ENCODE measurements at regions not wholly inside any gene's neighbourhood (a gene's known extent, or its start where the extent isn't known, plus 50 kb on each side); places are given as distances from the start of the nearest gene placed in this dataset.

- Histone ChIP-seq H3K4me1 (ENCODE audit: insufficient read depth, low read length) (no peaks in the 10 kb centered on the region), H3K79me2 (ENCODE audit: insufficient read depth, low read length) (no peaks in the 10 kb centered on the region), H3K27ac (ENCODE audit: low read length) (no peak overlapping the region), H3K4me2 (ENCODE audit: insufficient read depth, low read length) (no peak overlapping the region), H3K4me3 (ENCODE audit: low read depth in 1 of 2, low read length in 2 of 2) (no peak overlapping the region), H3K9me3 (ENCODE audit: insufficient read depth, low read length, severe bottlenecking) (no peaks in the 10 kb centered on the region), H3K9ac (ENCODE audit: low read depth, low read length) (no peak overlapping the region), H3K27me3 (ENCODE audit: insufficient read depth, low read length, poor library complexity) (no peaks in the 10 kb centered on the region), H3K36me3 (ENCODE audit: insufficient read depth, low read length) (no peaks in the 10 kb centered on the region), H4K20me1 (ENCODE audit: insufficient read depth, low read length) (no peaks in the 10 kb centered on the region), H2AFZ (ENCODE audit: low read depth, low read length) (no peak overlapping the region)
- ATAC-seq (ENCODE audit: insufficient read depth, low read depth) (no peak), DNase-seq (no peak)
- TF ChIP-seq EZH2 (IDR thresholded peaks at IDR 0.05; ENCODE audit: borderline replicate concordance, low read depth, low read length, severe bottlenecking) (no peak), CTCF (IDR thresholded peaks at IDR 0.05; ENCODE audit: borderline replicate concordance, extremely low read depth, low read length, poor library complexity, severe bottlenecking) (no peak)
These were observed 126.2 kb upstream of the PMCH start for GRCh38 chr12:102323799-102324198.

- no peak overlapping the region for H3K9ac ChIP-seq (ENCODE audit: low read depth, low read length)
- H3K27ac ChIP-seq (ENCODE audit: low read length) = no peak overlapping the region
- H3K4me1 ChIP-seq (ENCODE audit: insufficient read depth, low read length) = no peaks in the 10 kb centered on the region
- H2AFZ ChIP-seq (ENCODE audit: low read depth, low read length) = no peak overlapping the region
- H3K4me2 ChIP-seq (ENCODE audit: insufficient read depth, low read length) = no peak overlapping the region
- H3K79me2 ChIP-seq (ENCODE audit: insufficient read depth, low read length) = no peaks in the 10 kb centered on the region
- no peaks in the 10 kb centered on the region for H3K36me3 ChIP-seq (ENCODE audit: insufficient read depth, low read length)
- no peaks in the 10 kb centered on the region for H4K20me1 ChIP-seq (ENCODE audit: insufficient read depth, low read length)
- DNase-seq = no peak
- no peak for TF ChIP-seq EZH2 (IDR thresholded peaks at IDR 0.05; ENCODE audit: borderline replicate concordance, low read depth, low read length, severe bottlenecking)
- TF ChIP-seq CTCF (IDR thresholded peaks at IDR 0.05; ENCODE audit: borderline replicate concordance, extremely low read depth, low read length, poor library complexity, severe bottlenecking) = no peak
- H3K4me3 ChIP-seq (ENCODE audit: low read depth in 1 of 2, low read length in 2 of 2) = no peak overlapping the region
- H3K9me3 ChIP-seq (ENCODE audit: insufficient read depth, low read length, severe bottlenecking) = no peaks in the 10 kb centered on the region
- no peaks in the 10 kb centered on the region for H3K27me3 ChIP-seq (ENCODE audit: insufficient read depth, low read length, poor library complexity)
- ATAC-seq (ENCODE audit: insufficient read depth, low read depth) = no peak
These were observed 124.6 kb upstream of the PMCH start for GRCh38 chr12:102322254-102322653.

GRCh38 chr12:102321305-102322082, 123.9 kb upstream of the PMCH start:
- ATAC-seq (ENCODE audit: insufficient read depth, low read depth) (no peak), DNase-seq (no peak)

More at GRCh38 chr12:102321305-102322082, 123.9 kb upstream of the PMCH start:
- Histone ChIP-seq H4K20me1 (ENCODE audit: insufficient read depth, low read length) (no peaks in the 10 kb centered on the region), H3K36me3 (ENCODE audit: insufficient read depth, low read length) (no peaks in the 10 kb centered on the region), H3K4me1 (ENCODE audit: insufficient read depth, low read length) (no peaks in the 10 kb centered on the region), H3K79me2 (ENCODE audit: insufficient read depth, low read length) (no peaks in the 10 kb centered on the region), H3K27ac (ENCODE audit: low read length) (no peak overlapping the region), H3K9ac (ENCODE audit: low read depth, low read length) (no peak overlapping the region), H3K4me3 (ENCODE audit: low read depth in 1 of 2, low read length in 2 of 2) (no peak overlapping the region), H3K27me3 (ENCODE audit: insufficient read depth, low read length, poor library complexity) (no peaks in the 10 kb centered on the region), H3K4me2 (ENCODE audit: insufficient read depth, low read length) (no peak overlapping the region), H3K9me3 (ENCODE audit: insufficient read depth, low read length, severe bottlenecking) (no peaks in the 10 kb centered on the region), H2AFZ (ENCODE audit: low read depth, low read length) (no peak overlapping the region)
- TF ChIP-seq CTCF (IDR thresholded peaks at IDR 0.05; ENCODE audit: borderline replicate concordance, extremely low read depth, low read length, poor library complexity, severe bottlenecking) (no peak), EZH2 (IDR thresholded peaks at IDR 0.05; ENCODE audit: borderline replicate concordance, low read depth, low read length, severe bottlenecking) (no peak)

All from DND-41 (cell line).